H1 (cell line): ENCODE measurements at regions not wholly inside any gene's neighbourhood (a gene's known extent, or its start where the extent isn't known, plus 50 kb on each side); places are given as distances from the start of the nearest gene placed in this dataset.

Experiments used
- BACH1 ChIP-seq: IDR thresholded peaks from 2 replicates; pipeline ENCODE4 v1.6.1; 2012; ENCODE audit warnings: low read length, improper control_type of control experiment
- CHD7 ChIP-seq: fragments of 300-600 bp; sonication (generic); IDR thresholded peaks from 2 replicates; pipeline ENCODE4 v1.7.1; 2012; ENCODE audit warnings: low read length, moderate library complexity, mild to moderate bottlenecking, inconsistent platforms; ENCODE audit not compliant: insufficient replicate concordance
- FOSL1 ChIP-seq: IDR thresholded peaks from 2 replicates; pipeline ENCODE4 v1.6.1; 2011; ENCODE audit warnings: mild to moderate bottlenecking, low read depth, low read length, moderate library complexity; ENCODE audit not compliant: insufficient read depth
- HDAC6 ChIP-seq: IDR thresholded peaks from one replicate; pipeline ENCODE4 v1.7.1; 2012; ENCODE audit warnings: low read depth, mild to moderate bottlenecking, inconsistent platforms, low read length, moderate library complexity
- POU5F1 ChIP-seq: IDR thresholded peaks from 2 replicates; pipeline ENCODE4 v1.6.1; 2011; ENCODE audit warnings: low read depth, mild to moderate bottlenecking, low read length, moderate library complexity
- RNF2 ChIP-seq: fragments of 200-900, 300-1000 bp; sonication (generic); IDR thresholded peaks from 2 replicates; pipeline ENCODE4 v1.7.1; 2016; ENCODE audit warnings: borderline replicate concordance, low read depth, mild to moderate bottlenecking, antibody characterized with exemption, low read length; ENCODE audit not compliant: poor library complexity, severe bottlenecking; ENCODE audit errors: missing control alignments
- SAP30 ChIP-seq: fragments of 300-600 bp; sonication (generic); IDR thresholded peaks from 2 replicates; pipeline ENCODE4 v1.7.1; 2012; ENCODE audit warnings: low read length, moderate library complexity, mild to moderate bottlenecking, inconsistent platforms; ENCODE audit not compliant: insufficient read depth, insufficient replicate concordance
- SP2 ChIP-seq: IDR thresholded peaks from 2 replicates; pipeline ENCODE4 v1.6.1; 2012; ENCODE audit warnings: mild to moderate bottlenecking, low read length, inconsistent platforms

DNA sequence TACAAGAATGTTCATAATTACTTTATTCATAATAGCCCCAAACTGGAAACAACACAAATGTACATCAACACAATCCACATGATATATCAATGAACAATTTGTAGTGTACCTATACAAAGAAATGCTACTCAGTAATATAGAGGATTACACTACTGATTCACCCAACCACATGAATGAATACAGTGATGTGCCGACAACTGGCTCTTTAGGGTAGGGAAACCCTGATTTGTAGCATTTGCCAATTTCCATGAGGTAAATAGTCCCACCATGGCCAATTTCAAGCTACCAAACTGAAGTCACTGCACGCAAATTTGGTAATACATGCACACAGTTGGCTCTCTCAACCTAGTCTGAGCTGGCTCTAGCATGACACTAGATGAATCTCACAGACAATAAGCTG lies 190.4 kb upstream of the KRR1 start (continued):
- TF ChIP-seq CHD7, result no peak
- TF ChIP-seq RNF2, result no peak
- no peak for TF ChIP-seq HDAC6
- no peak for TF ChIP-seq BACH1
- TF ChIP-seq SP2, result no peak
- TF ChIP-seq SAP30, result no peak
- no peak for TF ChIP-seq POU5F1
- TF ChIP-seq FOSL1, result no peak
